GM18507 (cell line): ENCODE measurements at regions not wholly inside any gene's neighbourhood (a gene's known extent, or its start where the extent isn't known, plus 50 kb on each side); places are given as distances from the start of the nearest gene placed in this dataset.

Source experiments
- DNase-seq: peaks from one replicate; pipeline ENCODE4 v3.0.0; 2011; ENCODE audit warnings: low read depth; ENCODE audit not compliant: insufficient read length; ENCODE audit errors: extremely low spot score
- FAIRE-seq: peaks from 2 replicates; lab custom pipeline; 2011; peaks lifted over from hg19 to GRCh38; lab: Jason Lieb, UNC

DNA sequence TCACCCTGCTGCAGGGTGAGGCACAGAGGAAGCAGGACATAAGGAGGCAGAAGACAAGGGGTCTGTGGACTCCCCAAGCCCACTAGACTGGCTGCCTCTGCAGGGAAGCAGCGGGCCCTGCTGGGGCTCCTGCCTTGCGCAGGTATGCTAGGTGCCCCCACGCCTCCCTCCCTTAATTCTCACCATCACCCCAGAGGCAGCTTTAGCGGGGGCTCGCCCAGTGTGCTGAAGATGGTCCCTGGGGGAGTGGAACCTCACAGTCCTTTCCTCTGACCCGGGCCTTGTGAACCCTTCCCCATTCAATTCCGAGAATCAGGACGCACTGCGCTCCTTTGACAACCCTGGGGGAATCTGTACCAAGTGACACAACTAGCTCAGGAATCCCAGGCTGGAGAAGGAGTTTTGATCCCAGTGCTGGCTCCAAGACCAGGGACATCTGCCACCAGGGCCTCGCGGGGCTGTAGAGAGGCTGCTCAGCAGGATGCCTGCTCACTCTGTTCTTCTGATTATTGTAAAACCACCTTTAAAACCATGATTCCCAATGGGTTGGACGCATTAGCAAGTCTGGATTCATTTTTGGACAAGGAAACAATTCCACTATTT is 468.4 kb downstream of the TCERG1L start:
- FAIRE-seq = no peak
- DNase-seq = no peak

- FAIRE-seq (no peak), DNase-seq (no peak)
Measured at GRCh38 chr10:130844310-130844709, 467.2 kb downstream of the TCERG1L start.

DNA sequence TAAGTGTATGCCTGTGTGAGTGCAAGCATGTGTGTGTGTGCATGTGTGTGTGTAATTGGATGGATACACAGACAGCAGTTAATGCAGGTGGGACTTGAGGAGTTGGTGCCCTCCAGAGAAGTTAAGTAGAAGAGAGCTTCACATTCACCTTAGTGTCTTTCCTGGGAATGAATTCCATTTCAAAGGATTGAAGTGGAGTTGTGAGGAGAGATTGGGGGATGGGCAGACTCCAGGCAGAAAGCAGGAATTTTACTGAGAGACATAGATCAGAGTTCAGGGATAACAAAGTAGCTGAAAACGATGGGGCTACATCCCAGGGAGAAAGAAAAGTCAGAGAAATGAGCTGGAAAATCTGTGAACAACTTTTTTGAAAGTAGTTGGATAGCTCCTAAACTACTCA is 464.4 kb downstream of the TCERG1L start:
- DNase-seq = no peak
- FAIRE-seq = no peak

DNA sequence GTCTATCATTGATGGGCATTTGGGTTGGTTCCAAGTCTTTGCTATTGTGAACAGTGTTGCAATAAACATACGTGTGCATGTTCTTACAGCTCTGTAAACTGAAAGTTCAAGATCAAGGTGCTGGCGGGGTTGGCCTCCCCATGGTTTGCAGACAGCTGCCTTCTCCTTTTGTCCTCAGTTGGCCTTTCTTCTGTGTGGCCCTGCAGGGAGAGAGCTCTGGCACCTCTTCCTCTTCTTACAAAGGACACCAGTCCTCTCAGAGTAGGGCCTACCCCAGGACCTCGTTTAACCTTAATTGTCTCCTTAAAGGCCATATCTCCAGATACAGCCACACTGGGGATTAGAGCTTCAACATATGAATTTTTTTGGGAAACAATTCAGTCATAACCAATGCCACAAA is 462.7 kb downstream of the TCERG1L start:
- DNase-seq = no peak
- FAIRE-seq = no peak

DNA sequence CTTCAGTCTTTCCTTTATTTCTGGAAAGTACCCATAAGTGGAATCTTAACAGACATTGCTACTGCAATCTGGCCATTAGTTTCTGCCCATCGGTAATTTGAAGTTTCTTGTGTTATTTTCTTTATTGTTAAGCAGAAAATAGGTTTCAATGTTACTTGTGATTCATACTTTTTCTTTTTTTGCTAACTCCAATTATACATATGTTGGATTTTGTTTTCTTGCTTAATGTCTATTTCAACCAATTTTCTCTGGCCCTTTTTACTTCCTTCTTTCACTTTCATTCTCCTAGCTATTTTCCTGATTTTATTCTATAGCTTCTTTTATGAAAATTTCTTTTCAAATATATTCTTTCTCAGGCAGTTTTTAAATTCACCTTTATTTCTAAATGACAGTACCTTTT is 457.4 kb downstream of the TCERG1L start:
- FAIRE-seq (no peak), DNase-seq (no peak)

- DNase-seq (no peak), FAIRE-seq (no peak)
Measured at GRCh38 chr10:130857631-130858295, 453.8 kb downstream of the TCERG1L start.

- no peak for FAIRE-seq
- no peak for DNase-seq
Measured at GRCh38 chr10:130858626-130859025, 452.9 kb downstream of the TCERG1L start.

GRCh38 chr10:130859427-130859826 is 452.1 kb downstream of the TCERG1L start:
- no peak for FAIRE-seq
- no peak for DNase-seq

GRCh38 chr10:130862122-130862521 is 449.4 kb downstream of the TCERG1L start:
- DNase-seq (no peak), FAIRE-seq (no peak)

DNA sequence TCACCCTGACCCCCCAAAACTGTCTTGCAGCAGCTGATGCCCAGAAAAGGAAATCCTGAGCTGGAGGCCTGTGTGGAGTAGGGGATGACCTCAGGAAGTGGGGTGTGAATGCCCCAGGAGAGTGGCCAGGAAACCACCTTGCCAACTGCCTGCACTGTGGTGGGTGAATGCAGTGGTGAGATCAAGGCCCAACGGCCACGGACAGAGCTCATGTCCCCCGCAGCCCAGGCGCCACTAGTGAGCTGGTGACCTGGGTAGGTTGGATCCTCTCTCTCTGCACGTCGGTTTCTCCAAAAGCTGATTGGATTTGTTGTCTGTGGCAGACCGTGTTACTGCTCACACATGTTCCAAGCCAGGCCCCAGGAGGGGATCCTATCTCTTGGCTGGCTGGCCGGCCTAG is 448.9 kb downstream of the TCERG1L start:
- DNase-seq = no peak
- FAIRE-seq = no peak

DNA sequence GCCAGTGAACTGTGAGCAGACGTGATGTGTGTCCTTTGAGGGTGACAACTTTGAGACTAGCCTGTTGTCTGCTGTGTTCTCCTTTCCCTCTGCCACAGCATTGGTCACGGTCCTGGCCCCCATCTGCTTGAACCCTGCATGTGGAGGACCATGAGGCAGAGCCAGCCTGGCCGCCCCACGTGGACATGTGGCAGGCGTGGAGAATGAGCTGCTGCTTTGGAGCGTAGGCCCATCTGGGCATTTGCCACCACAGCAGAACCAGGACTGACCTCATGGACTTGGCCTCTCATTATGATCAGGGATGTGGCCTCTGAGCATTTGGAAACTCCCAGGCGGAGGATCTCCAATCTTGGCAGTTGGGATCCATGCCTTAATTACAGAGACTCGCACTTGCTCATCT is 448.5 kb downstream of the TCERG1L start:
- DNase-seq (no peak), FAIRE-seq (no peak)

DNA sequence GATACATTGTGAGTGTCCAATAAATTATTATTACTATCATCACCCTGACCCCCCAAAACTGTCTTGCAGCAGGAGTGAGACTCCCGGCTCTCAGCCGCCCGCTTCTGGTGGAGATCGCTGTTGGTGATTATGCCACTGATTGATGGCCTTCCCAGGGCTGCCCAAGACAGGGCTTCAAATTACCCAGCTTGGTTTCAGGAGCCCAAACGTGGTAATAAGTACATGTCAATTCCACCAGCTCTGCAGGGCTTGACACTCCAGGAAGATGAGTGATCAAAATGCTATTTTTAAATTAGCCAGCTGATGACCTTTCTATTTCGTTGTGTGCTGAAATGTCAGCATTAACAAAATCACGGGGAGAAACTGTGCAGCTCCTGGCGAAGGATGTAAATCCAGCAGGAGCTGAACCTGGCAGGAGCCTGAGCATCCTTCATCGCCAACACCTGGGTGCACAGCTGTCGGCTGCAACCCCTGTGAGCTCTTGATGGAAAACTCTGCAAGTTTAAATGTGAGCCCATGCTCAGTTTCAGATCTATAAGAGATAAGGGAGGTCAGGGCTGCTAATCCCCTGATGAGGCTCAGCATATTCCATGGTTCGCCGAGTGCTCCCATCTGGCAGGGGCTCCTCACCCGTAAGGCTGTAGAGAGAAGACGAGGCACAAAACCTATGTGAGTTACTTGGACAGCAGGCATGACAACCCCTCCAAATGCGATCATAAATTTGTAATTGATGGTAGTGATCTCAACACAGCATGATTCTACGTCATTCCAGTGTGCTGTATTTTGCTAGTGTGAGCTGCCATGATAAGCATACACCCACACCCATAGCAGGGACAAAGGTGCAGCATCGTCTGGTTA is 446.3 kb downstream of the TCERG1L start:
- FAIRE-seq (no peak), DNase-seq (no peak)

DNA sequence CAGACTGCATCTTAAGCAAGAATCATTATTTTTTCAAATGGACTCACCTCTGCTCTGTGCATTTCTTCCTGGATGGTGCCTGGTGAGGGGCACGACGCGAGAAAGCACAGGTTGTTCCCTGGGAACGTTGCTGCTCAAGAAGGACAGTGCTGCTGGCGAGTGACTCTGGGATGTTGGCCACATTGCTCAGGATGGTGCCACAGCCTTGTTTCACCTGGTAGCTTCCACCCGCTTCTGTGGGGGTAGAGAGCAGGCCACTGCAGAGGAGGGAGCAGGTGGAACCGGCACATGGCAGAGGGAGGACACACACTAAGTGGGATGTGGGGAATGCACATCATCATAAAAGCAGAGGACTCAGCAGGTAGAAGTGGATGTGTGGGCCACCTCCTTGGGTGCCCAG is 444.7 kb downstream of the TCERG1L start:
- FAIRE-seq (no peak), DNase-seq (no peak)

GRCh38 chr10:130867446-130868194 is 443.9 kb downstream of the TCERG1L start:
- FAIRE-seq = no peak
- no peak for DNase-seq

- DNase-seq (no peak), FAIRE-seq (no peak)
Measured at GRCh38 chr10:130869179-130869841, 442.2 kb downstream of the TCERG1L start.

DNA sequence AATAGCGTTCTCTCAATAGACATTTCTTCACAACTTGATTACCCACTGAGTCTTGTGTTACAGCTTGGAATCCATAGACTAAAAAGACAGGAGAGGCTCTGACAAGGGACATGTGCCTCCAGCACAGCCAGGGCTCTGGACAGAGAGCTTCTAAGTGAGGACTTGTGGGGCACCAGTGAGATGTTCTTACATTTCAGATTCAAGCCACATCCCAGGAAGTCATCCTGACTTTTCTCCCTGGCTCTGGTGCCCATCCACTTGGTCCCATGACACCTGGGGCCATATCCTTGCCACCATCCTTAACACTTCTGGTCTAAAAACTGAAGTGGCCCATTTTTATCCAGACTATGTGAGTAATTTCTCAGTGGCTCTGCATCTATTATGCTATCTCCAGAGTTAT is 440.1 kb downstream of the TCERG1L start:
- DNase-seq (no peak), FAIRE-seq (no peak)

DNA sequence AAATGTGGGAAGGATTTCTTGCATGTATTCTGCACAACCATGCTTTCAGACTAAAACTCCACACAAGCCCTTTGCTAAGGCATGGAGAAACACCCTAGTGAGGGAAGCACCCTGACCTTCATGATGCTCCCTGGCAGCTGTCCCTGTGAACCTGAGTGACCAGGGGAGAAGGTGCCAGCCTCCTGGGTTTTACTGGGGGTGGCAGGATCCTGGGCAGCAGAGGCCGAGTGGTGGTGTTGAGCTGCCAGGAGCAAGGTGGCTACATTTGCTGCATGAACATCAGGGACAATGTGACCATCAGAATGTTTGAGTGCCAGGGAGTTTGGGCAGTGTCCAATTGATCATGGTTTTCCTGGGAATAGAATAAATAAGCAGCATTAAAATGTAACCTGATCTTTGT is 437.9 kb downstream of the TCERG1L start:
- DNase-seq = no peak
- no peak for FAIRE-seq

- FAIRE-seq (no peak), DNase-seq (no peak)
Measured at GRCh38 chr10:130875116-130875515, 436.4 kb downstream of the TCERG1L start.

GRCh38 chr10:130875897-130876472 is 435.5 kb downstream of the TCERG1L start:
- DNase-seq (no peak), FAIRE-seq (no peak)
